Kidney (tissue), 13 donors: ENCODE measurements at regions not wholly inside any gene's neighbourhood (a gene's known extent, or its start where the extent isn't known, plus 50 kb on each side); places are given as distances from the start of the nearest gene placed in this dataset.

ENCODE experiments used
- DNase-seq, 5 donors: peaks; one replicate each; pipeline ENCODE4 v3.0.0-alpha.2; 2013 to 2020
- FAIRE-seq: peaks from 2 replicates; lab custom pipeline; 2012; peaks lifted over from hg19 to GRCh38; lab: Jason Lieb, UNC
- H3K27ac ChIP-seq, 2 donors: one replicate each; pipeline ENCODE4 v1.7.0; 2013; ENCODE audit warnings: low read depth in 2 of 2, low read length in 2 of 2, inconsistent platforms in 1 of 2
- H3K27me3 ChIP-seq: one replicate; pipeline ENCODE4 v1.7.1; 2013; ENCODE audit warnings: low read length, inconsistent platforms; ENCODE audit not compliant: control insufficient read depth, insufficient read depth
- H3K36me3 ChIP-seq, 3 donors: one replicate each; pipeline versions ENCODE4 v1.7.0 to v1.7.1; 2013; ENCODE audit warnings: low read length in 3 of 3, control low read depth in 1 of 3, inconsistent platforms in 1 of 3; ENCODE audit not compliant: insufficient read depth in 3 of 3, control insufficient read depth in 2 of 3
- H3K4me1 ChIP-seq, 3 donors: one replicate each; pipeline versions ENCODE4 v1.7.0 to v1.7.1; 2013; ENCODE audit warnings: low read length in 3 of 3, inconsistent platforms in 1 of 3, low read depth in 1 of 3; ENCODE audit not compliant: control insufficient read depth in 2 of 3, insufficient read depth in 2 of 3
- H3K4me3 ChIP-seq, 3 donors: one replicate each; pipeline versions ENCODE4 v1.7.0 to v1.8.1; 2013; ENCODE audit warnings: low read length in 3 of 3, control low read depth in 1 of 3, inconsistent platforms in 1 of 3
- H3K9ac ChIP-seq, 3 donors: one replicate each; pipeline versions ENCODE4 v1.7.0 to v1.7.1; 2013; ENCODE audit warnings: low read length in 3 of 3, control low read depth in 1 of 3, inconsistent platforms in 1 of 3
- H3K9me3 ChIP-seq, 3 donors: one replicate each; pipeline versions ENCODE4 v1.7.0 to v1.7.1; 2013; ENCODE audit warnings: low read length in 3 of 3, control low read depth in 1 of 3, inconsistent platforms in 1 of 3; ENCODE audit not compliant: control insufficient read depth in 2 of 3, insufficient read depth in 1 of 3
- intact Hi-C: fragments of 100-400 bp; cut with DNase I; formaldehyde crosslinking; loops from one replicate; pipeline ENCODE4 v1.11.1; 2022
- TF ChIP-seq, protein P1 (sequence below): IDR thresholded peaks from 3 replicates; pipeline ENCODE4 v1.5.1; 2012; ENCODE audit warnings: mild to moderate bottlenecking, moderate library complexity, borderline replicate concordance; ENCODE audit not compliant: insufficient read depth; ENCODE audit errors: extremely low read depth
- donor health status: control.
- donor health status: control.
- donor health status: control.
- donor health status: control.
- donor health status: control.
- donor health status: DM: yes; HTN: yes; CAD: no.
- donor health status: Normal renal cell carcinoma (clear cell type).

DNA sequence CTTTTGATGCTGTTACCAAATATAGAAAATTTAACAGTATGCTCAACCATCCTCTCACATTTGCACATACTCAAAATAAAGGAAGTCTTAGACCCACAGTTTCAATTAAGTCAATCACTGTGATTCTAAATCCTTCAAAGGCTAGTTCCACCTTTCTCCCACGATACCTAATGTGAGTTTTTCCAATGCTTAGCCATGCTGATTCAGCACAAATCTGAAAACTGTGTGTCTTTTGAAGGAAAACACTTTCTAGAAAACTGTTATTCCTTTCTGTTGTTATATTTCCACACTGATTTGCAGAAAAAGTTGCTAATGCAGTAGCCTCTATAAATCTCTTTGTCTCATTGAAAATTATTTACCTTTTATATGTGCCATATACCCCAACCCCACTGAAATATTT lies 645.7 kb downstream of the PRR16 start:
- no peak for DNase-seq
- no peaks in the 10 kb centered on the region for H3K4me1 ChIP-seq
- no peaks in the 10 kb centered on the region for H3K27me3 ChIP-seq
- no peak overlapping the region for H3K4me3 ChIP-seq
- TF ChIP-seq, protein P1, sequence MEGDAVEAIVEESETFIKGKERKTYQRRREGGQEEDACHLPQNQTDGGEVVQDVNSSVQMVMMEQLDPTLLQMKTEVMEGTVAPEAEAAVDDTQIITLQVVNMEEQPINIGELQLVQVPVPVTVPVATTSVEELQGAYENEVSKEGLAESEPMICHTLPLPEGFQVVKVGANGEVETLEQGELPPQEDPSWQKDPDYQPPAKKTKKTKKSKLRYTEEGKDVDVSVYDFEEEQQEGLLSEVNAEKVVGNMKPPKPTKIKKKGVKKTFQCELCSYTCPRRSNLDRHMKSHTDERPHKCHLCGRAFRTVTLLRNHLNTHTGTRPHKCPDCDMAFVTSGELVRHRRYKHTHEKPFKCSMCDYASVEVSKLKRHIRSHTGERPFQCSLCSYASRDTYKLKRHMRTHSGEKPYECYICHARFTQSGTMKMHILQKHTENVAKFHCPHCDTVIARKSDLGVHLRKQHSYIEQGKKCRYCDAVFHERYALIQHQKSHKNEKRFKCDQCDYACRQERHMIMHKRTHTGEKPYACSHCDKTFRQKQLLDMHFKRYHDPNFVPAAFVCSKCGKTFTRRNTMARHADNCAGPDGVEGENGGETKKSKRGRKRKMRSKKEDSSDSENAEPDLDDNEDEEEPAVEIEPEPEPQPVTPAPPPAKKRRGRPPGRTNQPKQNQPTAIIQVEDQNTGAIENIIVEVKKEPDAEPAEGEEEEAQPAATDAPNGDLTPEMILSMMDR, result no peak
- no peak overlapping the region for H3K27ac ChIP-seq
- intact Hi-C loops, result no loop called here
- FAIRE-seq, result no peak
- H3K9ac ChIP-seq, result no peak overlapping the region
- H3K36me3 ChIP-seq, result no peaks in the 10 kb centered on the region
- H3K9me3 ChIP-seq, result no peaks in the 10 kb centered on the region

DNA sequence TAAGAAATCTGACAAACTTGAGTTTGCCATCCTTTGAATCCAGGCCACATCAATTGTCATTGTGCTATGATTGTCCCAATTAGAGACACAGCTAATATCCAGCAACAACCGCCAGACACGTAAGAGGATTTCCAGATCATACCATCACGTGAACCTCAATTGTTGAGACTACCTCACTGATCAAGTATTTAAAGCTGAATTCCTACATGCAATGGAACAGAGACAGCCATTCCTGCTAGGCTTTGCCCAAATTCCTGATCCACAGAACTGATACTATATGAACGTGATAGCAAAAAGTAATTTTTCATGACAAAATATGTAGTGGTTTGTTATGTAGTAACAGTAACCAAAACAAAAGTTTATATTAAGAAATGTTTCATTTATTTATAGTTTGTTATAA lies 657.7 kb downstream of the PRR16 start:
- DNase-seq, result no peak
- Histone ChIP-seq H3K27me3 (no peaks in the 10 kb centered on the region), H3K9ac (no peak overlapping the region), H3K36me3 (no peaks in the 10 kb centered on the region), H3K9me3 (no peaks in the 10 kb centered on the region), H3K27ac (no peak overlapping the region), H3K4me1 (no peaks in the 10 kb centered on the region), H3K4me3 (no peak overlapping the region)
- intact Hi-C loops, result no loop called here
- FAIRE-seq, result no peak
- TF ChIP-seq, protein P1, result no peak

DNA sequence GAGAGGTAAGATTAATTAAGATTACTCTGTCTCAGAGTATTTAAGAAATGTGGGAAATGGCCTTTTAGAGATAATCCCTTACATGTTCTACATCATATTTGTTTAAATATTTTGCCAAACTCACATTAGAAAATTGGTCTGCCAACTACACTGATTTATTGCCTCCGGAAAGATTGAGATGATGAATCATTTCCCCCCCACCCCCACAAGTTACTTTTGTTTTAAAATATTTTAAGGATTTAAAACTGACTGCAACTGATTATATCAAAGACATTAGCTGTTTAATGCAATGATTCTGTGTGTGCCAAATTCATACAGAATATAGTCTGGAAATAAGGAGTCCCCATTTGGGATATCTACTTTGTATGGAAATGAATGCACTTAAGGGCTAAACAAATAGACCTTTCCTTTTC lies 674.4 kb downstream of the PRR16 start:
- intact Hi-C loops, result no loop called here
- Histone ChIP-seq H3K36me3 (no peaks in the 10 kb centered on the region), H3K4me3 (no peak overlapping the region), H3K4me1 (no peaks in the 10 kb centered on the region), H3K27me3 (no peaks in the 10 kb centered on the region), H3K9ac (no peak overlapping the region), H3K9me3 (no peaks in the 10 kb centered on the region), H3K27ac (no peak overlapping the region)
- DNase-seq (no peak), FAIRE-seq (no peak)
- TF ChIP-seq, protein P1, result no peak

DNA sequence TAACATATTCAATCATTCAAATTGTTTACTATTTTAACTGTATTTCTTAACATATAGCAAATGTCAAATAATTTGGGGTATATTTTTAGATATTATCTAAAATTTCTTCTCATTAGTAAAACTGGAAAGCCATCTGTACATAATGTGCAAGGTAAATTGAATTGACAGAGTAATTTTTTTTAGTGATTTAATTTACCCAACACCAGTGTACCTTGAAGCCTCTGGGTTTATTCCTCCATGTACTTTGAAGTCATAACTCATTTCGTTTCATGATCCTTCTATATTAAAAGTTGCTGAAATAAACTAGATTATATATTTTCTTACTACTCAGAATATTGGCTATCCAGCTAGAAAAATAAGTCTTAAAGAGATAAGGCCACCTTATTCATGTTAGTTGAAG lies 674.9 kb downstream of the PRR16 start:
- intact Hi-C loops, result no loop called here
- DNase-seq (no peak), FAIRE-seq (no peak)
- no peaks in the 10 kb centered on the region for H3K27me3 ChIP-seq
- no peak overlapping the region for H3K4me3 ChIP-seq
- TF ChIP-seq, protein P1, result no peak
- no peak overlapping the region for H3K9ac ChIP-seq
- H3K36me3 ChIP-seq, result no peaks in the 10 kb centered on the region
- H3K27ac ChIP-seq, result no peak overlapping the region
- H3K4me1 ChIP-seq, result no peaks in the 10 kb centered on the region
- no peaks in the 10 kb centered on the region for H3K9me3 ChIP-seq
